ENCODE measurements at regions not wholly inside any gene's neighbourhood (a gene's known extent, or its start where the extent isn't known, plus 50 kb on each side); places are given as distances from the start of the nearest gene placed in this dataset.
"Not testable (repeated sequence)": the region's sequence is repeated elsewhere in the genome, so short reads cannot be mapped to it uniquely, and the experiment has no call there.

- Histone ChIP-seq H3K36me3 (no peaks in the 10 kb centered on the region), H3K27ac (no peak overlapping the region), H3K9me3 (no peaks in the 10 kb centered on the region), H3K4me1 (ENCODE audit: insufficient read depth) (no peaks in the 10 kb centered on the region), H3K4me3 (no peak overlapping the region), H3K27me3 (no peaks in the 10 kb centered on the region)
- no peak for TF ChIP-seq CTCF (IDR thresholded peaks at IDR 0.05)
- no peak for TF ChIP-seq EP300 (IDR thresholded peaks at IDR 0.05)
- TF ChIP-seq POLR2A (IDR thresholded peaks at IDR 0.05) = no peak
- 93 to 96% (median 94%) methylated on average over 1 of the region's 1 CpG for WGBS, 3 donors
- DNase-seq = no peak
- intact Hi-C loops (cut with DNase I) = no loop called here
Observed at GRCh38 chr17:63221939-63222338, 224.2 kb downstream of the CYB561 start.

GRCh38 chr17:63222655-63223054 is 223.5 kb downstream of the CYB561 start:
- Histone ChIP-seq H3K9me3 (no peaks in the 10 kb centered on the region), H3K4me3 (no peak overlapping the region), H3K36me3 (no peaks in the 10 kb centered on the region), H3K4me1 (ENCODE audit: insufficient read depth) (no peaks in the 10 kb centered on the region), H3K27me3 (no peaks in the 10 kb centered on the region), H3K27ac (no peak overlapping the region)
- WGBS, 3 donors = 60 to 100% (median 97%) methylated on average over 1 of the region's 1 CpG
- DNase-seq = no peak
- intact Hi-C loops (cut with DNase I) = no loop called here
- TF ChIP-seq CTCF (IDR thresholded peaks at IDR 0.05) (no peak), EP300 (IDR thresholded peaks at IDR 0.05) (no peak), POLR2A (IDR thresholded peaks at IDR 0.05) (no peak)

DNA sequence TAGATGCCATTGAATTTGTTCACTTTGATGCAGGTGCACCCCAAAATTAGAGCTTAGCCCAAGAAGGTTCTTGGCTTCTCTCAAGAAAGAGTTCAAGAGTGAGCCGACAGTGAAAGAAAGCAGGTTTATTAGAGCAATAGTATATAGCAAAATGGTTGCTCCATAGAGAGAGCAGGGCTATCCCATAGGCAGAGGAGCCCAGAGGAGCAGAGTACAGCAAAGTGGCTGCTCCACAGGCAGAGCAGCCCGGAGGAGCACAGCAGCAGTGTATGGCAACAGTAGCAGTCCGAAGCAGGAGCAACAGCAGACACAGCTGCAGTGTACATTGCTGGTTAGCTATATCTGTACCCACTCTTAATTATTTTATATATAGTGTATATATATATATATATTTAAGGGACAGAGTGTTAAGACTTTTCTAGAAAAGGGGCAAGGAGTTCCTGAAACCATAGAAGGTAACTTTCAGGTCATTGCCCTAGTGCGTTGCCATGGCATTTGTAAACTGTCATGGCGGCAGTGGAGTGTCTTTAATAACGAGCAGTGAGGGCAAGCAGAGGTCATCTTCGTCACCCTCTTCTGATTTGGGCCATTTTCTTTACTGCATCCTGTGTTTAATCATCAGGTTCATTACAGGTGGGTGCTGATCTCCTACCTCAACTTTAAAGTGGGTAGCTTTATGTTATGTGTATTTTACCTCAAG is 222.7 kb downstream of the CYB561 start:
- Histone ChIP-seq H3K36me3 (no peaks in the 10 kb centered on the region), H3K27ac (no peak overlapping the region), H3K27me3 (no peaks in the 10 kb centered on the region), H3K4me3 (no peak overlapping the region), H3K9me3 (no peaks in the 10 kb centered on the region), H3K4me1 (ENCODE audit: insufficient read depth) (no peaks in the 10 kb centered on the region)
- TF ChIP-seq POLR2A (IDR thresholded peaks at IDR 0.05) (no peak), CTCF (IDR thresholded peaks at IDR 0.05) (no peak), EP300 (IDR thresholded peaks at IDR 0.05) (no peak)
- 92 to 96% (median 92%) methylated on average over 7 of the region's 7 CpGs for WGBS, 3 donors
- no peak for DNase-seq
- intact Hi-C loops (cut with DNase I) = no loop called here

GRCh38 chr17:63224644-63225043 is 221.5 kb downstream of the CYB561 start:
- no peak for TF ChIP-seq EP300 (IDR thresholded peaks at IDR 0.05)
- TF ChIP-seq POLR2A (IDR thresholded peaks at IDR 0.05) = no peak
- no peak for TF ChIP-seq CTCF (IDR thresholded peaks at IDR 0.05)
- Histone ChIP-seq H3K27ac (no peak overlapping the region), H3K4me1 (ENCODE audit: insufficient read depth) (no peaks in the 10 kb centered on the region), H3K9me3 (no peaks in the 10 kb centered on the region), H3K4me3 (no peak overlapping the region), H3K27me3 (no peaks in the 10 kb centered on the region), H3K36me3 (no peaks in the 10 kb centered on the region)
- intact Hi-C loops (cut with DNase I) = no loop called here
- no peak for DNase-seq

GRCh38 chr17:63226720-63227119 is 219.4 kb downstream of the CYB561 start:
- H3K27me3 ChIP-seq; H3K4me3 ChIP-seq; H3K27ac ChIP-seq; intact Hi-C loops (cut with DNase I); DNase-seq; H3K36me3 ChIP-seq; H3K4me1 ChIP-seq (ENCODE audit: insufficient read depth); H3K9me3 ChIP-seq: not testable (repeated sequence)

DNA sequence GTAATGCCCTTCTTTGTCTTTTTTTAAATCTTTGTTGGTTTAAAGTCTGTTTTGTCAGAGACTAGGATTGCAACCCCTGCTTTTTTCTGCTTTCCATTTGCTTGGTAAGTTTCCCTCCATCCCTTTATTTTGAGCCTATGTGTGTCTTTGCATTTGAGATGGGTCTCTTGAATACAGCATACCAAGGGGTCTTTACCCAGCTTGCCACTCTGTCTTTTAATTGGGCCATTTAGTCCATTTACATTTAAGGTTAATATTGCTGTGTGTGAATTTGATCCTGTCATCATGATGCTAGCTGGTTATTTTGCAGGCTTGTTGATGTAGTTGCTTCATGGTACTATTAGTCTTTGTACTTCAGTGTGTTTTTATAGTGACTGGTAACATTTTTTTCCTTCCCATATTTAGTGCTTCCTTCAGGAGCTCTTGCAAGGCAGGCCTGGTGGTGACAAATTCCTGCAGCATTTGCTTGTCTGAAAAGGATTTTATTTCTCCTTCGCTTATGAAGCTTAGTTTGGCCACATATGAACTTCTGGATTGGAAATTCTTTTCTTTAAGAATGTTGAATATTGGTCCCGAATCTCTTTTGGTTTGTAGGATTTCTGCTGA is 215.0 kb downstream of the CYB561 start:
- H3K27ac ChIP-seq; H3K4me3 ChIP-seq; H3K9me3 ChIP-seq; H3K4me1 ChIP-seq (ENCODE audit: insufficient read depth); H3K36me3 ChIP-seq; intact Hi-C loops (cut with DNase I); DNase-seq; H3K27me3 ChIP-seq: not testable (repeated sequence)
- 96 to 98% (median 96%) methylated on average over 2 of the region's 2 CpGs for WGBS, 3 donors

Data from ovary (tissue), 7 donors.